ENCODE measurements at regions not wholly inside any gene's neighbourhood (a gene's known extent, or its start where the extent isn't known, plus 50 kb on each side); places are given as distances from the start of the nearest gene placed in this dataset.
"Not testable (repeated sequence)": the region's sequence is repeated elsewhere in the genome, so short reads cannot be mapped to it uniquely, and the experiment has no call there.

DNA sequence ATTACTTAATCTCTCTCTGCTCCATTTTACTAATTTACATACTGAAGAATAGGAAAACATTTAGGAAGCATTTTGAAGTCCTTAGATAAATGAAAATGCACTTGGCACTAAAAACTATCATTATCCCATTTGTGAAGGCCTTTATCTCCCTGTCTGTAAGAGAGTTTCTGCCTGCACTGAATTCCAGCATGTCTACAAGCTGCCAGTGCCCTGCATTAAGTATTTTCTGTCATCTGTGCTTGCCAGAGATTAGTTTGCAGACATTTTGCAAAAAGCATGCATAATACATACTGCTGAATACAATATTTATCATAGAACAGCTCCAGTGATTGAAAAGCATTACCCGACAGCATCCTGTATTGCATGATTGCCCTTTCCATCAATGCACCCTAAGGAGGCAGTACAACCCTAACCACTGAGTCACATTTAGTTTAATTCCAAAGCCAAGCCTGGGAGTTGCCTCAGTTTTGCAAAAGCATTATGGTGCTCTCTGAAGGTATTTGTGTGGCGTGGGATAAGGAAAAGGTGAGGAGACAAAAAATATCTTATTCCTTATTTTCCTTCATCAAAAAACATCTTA is 280.2 kb upstream of the TOM1L1 start:
- no peak for DNase-seq (ENCODE audit: low read depth)
- H3K4me3 ChIP-seq (ENCODE audit: low read depth, low read length), result no peak overlapping the region
- TF ChIP-seq, protein P1, sequence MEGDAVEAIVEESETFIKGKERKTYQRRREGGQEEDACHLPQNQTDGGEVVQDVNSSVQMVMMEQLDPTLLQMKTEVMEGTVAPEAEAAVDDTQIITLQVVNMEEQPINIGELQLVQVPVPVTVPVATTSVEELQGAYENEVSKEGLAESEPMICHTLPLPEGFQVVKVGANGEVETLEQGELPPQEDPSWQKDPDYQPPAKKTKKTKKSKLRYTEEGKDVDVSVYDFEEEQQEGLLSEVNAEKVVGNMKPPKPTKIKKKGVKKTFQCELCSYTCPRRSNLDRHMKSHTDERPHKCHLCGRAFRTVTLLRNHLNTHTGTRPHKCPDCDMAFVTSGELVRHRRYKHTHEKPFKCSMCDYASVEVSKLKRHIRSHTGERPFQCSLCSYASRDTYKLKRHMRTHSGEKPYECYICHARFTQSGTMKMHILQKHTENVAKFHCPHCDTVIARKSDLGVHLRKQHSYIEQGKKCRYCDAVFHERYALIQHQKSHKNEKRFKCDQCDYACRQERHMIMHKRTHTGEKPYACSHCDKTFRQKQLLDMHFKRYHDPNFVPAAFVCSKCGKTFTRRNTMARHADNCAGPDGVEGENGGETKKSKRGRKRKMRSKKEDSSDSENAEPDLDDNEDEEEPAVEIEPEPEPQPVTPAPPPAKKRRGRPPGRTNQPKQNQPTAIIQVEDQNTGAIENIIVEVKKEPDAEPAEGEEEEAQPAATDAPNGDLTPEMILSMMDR (conservative IDR thresholded peaks at IDR 0.05; ENCODE audit: low read depth, low read length), result no peak

DNA sequence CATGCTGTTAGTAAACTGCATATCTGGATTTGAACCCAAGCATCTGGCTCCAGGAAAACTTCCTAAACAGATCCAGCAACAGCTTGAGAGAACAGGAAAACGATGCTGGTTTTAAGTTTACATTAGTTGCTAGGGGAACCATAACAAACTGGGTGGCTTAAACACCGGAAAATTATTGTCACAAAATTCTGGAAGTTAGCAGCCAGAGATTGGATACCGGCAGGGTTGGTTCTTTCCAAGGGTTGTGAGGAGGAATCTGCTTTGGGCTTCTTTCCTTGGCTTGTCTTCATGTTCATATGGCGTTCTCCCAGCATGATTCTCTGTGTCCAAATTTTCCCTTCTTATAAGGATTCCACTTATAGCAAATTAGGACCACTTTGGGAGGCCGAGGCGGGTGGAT is 276.9 kb upstream of the TOM1L1 start:
- H3K4me3 ChIP-seq (ENCODE audit: low read depth, low read length), result no peak overlapping the region
- TF ChIP-seq, protein P1 (conservative IDR thresholded peaks at IDR 0.05; ENCODE audit: low read depth, low read length), result no peak
- DNase-seq (ENCODE audit: low read depth), result no peak

DNA sequence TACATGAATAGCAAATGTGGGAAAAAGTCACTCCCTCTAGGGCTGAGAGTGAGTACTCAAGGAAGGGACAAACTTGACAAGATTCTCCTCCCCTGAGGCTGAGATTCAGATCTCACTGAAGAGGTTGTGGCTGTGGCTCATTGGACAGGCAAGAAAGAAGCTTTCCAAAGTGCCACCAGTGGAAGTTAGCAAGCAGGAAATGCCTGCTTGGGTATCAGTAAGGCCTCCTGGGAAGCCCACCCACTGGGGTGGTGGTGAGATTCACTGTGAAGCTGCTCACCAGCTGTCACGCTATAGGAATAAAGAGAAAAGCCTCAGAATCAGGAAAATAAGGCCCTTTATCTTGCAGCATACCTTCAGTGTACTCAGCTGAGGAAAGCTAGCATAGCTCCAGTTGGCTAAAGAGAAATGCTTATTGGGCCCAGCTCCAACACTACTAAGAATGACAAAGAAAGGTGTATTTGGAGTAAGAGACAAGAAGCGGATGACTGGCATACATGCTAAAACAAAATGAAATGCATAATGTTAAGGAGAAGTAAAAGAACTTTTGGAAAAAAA is 274.4 kb upstream of the TOM1L1 start:
- DNase-seq (ENCODE audit: low read depth), result no peak
- TF ChIP-seq, protein P1 (conservative IDR thresholded peaks at IDR 0.05; ENCODE audit: low read depth, low read length), result no peak

DNA sequence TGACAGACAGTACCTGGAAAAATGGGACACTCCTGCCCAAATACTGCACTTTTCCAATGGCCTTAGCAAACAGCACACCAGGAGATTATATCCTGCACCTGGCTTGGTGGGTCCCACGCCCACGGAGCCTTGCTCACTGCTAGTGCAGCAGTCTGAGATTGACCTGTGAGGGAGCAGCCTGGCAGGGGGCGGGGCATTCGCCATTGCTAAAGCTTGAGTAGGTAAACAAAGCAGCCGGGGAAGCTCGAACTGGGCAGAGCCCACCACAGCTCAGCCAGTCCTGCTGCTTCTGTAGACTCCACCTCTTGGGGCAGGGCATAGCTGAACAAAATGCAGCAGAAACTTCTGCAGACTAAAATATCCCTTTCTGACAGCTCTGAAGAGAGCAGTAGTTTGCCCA is 261.2 kb upstream of the TOM1L1 start:
- not testable (repeated sequence) for DNase-seq (ENCODE audit: low read depth); H3K4me3 ChIP-seq (ENCODE audit: low read depth, low read length)

More for the DNA sequence above, 274.4 kb upstream of the TOM1L1 start:
- no peak overlapping the region for H3K4me3 ChIP-seq (ENCODE audit: low read depth, low read length)

DNA sequence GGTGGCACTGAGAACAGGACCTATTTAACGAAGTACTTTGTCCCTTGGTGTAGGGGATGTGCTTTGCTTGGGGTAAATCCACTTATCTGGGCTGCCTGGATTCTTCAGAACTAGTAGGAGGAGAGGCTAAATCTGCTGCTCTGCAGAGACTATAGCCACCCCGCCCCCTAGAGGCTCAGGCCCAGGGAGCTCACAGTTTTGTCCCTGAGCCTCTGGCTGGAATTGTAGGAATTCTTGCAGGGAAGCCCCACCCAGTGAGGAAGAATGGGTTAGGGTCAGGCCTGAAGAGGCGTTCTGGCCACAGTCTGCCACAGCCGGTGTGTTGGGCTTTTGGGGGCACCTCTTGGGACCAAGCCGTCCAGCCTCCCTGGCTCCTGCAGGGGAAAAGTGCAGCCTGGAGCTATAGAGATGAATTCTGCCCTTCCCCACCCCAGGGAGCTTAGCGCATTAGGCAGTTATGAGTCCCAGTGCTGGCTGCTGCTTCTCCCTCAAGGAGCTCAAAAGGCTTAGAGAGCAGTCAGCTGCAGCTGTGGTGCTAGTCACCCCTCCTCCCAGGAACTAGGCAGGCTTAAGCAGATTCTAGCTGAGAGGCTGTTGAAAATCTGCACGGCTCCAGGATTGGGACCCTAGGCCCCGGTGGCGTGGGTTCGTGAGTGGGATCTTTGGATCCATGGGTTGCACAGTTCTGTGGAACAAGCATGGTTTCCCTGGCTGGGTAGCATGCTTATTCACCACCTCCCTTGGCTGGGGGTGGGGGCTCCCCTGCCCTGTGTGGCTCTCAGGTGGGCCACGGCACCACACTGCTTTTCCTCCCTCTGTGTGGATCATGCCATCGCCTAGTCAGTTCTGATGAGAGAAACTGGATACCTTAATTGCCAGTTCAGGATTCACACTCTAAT is 237.4 kb upstream of the TOM1L1 start:
- TF ChIP-seq, protein P1 (conservative IDR thresholded peaks at IDR 0.05; ENCODE audit: low read depth, low read length), result no peak
- H3K4me3 ChIP-seq (ENCODE audit: low read depth, low read length), result no peak overlapping the region
- no peak for DNase-seq (ENCODE audit: low read depth)

DNA sequence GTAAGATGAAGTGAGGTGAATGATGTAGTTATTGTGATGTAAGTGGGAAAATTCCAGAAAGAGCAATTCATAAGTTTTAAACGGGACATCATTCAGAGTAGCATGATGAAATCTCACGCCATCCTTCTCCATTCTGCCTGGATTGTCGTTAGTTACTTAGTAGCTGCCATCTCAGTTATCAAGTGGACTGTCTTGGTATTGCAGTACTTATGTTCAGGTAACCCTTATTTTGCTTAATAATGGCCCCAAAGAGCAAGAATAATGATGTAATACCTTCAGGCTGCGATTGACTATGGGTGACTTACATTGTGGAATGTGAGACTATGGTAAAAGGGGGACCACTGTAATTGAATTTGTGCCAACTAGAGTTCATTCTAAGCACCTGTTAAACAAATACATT is 234.1 kb upstream of the TOM1L1 start:
- H3K4me3 ChIP-seq (ENCODE audit: low read depth, low read length), result no peak overlapping the region
- TF ChIP-seq, protein P1 (conservative IDR thresholded peaks at IDR 0.05; ENCODE audit: low read depth, low read length), result no peak
- no peak for DNase-seq (ENCODE audit: low read depth)

DNA sequence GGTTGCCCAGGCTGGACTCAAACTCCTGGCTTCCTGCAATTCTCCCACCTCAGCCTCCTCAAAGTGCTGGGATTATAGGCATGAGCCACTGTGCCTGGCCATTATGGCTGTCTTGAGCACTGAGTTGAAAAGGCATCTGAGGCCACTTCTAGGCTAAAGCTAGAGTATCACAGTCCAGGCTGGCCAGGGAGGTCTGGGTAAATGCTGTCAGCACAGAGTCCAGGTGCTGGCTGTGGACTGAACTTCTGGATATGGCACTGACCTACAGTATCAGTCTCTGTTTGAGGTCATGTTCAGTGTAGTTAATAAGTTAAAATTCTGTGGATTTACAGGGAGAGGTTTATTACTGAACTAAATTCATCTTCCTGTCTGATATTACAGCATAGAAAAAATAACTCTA is 222.5 kb upstream of the TOM1L1 start:
- DNase-seq (ENCODE audit: low read depth), result no peak
- no peak overlapping the region for H3K4me3 ChIP-seq (ENCODE audit: low read depth, low read length)
- TF ChIP-seq, protein P1 (conservative IDR thresholded peaks at IDR 0.05; ENCODE audit: low read depth, low read length), result no peak
